Mammary epithelial cell (primary cell): ENCODE measurements at regions not wholly inside any gene's neighbourhood (a gene's known extent, or its start where the extent isn't known, plus 50 kb on each side); places are given as distances from the start of the nearest gene placed in this dataset.

Experiments
- EZH2 ChIP-seq: IDR thresholded peaks from 2 replicates; pipeline ENCODE4 v1.6.1; 2012; ENCODE audit warnings: low read length, inconsistent platforms, borderline replicate concordance
- TF ChIP-seq, protein P1 (sequence below), 2 donors: IDR thresholded peaks in 1 of 2; conservative IDR thresholded peaks in 1 of 2; 2 replicates each; pipeline ENCODE4 v1.5.1; 2011 to 2012; ENCODE audit warnings: inconsistent platforms in 2 of 2, low read length in 2 of 2, mild to moderate bottlenecking in 2 of 2, control low read depth in 1 of 2, low read depth in 1 of 2; ENCODE audit not compliant: insufficient read depth in 1 of 2; ENCODE audit errors: extremely low read depth in 1 of 2

DNA sequence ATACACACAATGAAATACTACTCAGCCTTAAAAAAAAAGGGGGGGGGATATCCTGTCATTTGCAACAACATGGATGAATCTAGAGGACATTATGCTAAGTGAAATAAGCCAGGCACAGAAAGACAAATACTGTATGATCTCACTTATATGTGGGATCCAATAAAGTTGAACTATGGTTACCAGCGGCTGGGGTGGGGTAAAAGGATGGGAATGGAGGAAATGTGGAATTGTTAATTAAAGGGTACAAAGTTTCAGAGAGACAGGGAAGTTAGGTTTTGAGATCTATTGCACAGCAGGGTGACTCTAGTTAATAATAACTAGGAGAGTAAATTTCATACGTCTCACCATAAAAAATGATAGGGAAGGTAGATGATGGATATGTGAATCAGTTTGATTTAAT, 76.2 kb upstream of the ZNF608 start:
- TF ChIP-seq EZH2: no peak
- TF ChIP-seq, protein P1, sequence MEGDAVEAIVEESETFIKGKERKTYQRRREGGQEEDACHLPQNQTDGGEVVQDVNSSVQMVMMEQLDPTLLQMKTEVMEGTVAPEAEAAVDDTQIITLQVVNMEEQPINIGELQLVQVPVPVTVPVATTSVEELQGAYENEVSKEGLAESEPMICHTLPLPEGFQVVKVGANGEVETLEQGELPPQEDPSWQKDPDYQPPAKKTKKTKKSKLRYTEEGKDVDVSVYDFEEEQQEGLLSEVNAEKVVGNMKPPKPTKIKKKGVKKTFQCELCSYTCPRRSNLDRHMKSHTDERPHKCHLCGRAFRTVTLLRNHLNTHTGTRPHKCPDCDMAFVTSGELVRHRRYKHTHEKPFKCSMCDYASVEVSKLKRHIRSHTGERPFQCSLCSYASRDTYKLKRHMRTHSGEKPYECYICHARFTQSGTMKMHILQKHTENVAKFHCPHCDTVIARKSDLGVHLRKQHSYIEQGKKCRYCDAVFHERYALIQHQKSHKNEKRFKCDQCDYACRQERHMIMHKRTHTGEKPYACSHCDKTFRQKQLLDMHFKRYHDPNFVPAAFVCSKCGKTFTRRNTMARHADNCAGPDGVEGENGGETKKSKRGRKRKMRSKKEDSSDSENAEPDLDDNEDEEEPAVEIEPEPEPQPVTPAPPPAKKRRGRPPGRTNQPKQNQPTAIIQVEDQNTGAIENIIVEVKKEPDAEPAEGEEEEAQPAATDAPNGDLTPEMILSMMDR (conservative IDR thresholded peaks at IDR 0.05 in 1 of 2, IDR thresholded peaks at IDR 0.05 in 1 of 2; ENCODE audit: extremely low read depth in 1 of 2, insufficient read depth in 1 of 2, low read depth in 1 of 2, low read length in 2 of 2): no peak
